GM12873 (cell line): ENCODE measurements at regions not wholly inside any gene's neighbourhood (a gene's known extent, or its start where the extent isn't known, plus 50 kb on each side); places are given as distances from the start of the nearest gene placed in this dataset.

Experiments
- TF ChIP-seq, protein P1 (sequence below): IDR thresholded peaks from 2 replicates; pipeline ENCODE4 v1.5.1; 2012; ENCODE audit warnings: low read depth, mild to moderate bottlenecking, moderate library complexity, low read length, control low read depth; ENCODE audit not compliant: insufficient read depth; ENCODE audit errors: missing control alignments

DNA sequence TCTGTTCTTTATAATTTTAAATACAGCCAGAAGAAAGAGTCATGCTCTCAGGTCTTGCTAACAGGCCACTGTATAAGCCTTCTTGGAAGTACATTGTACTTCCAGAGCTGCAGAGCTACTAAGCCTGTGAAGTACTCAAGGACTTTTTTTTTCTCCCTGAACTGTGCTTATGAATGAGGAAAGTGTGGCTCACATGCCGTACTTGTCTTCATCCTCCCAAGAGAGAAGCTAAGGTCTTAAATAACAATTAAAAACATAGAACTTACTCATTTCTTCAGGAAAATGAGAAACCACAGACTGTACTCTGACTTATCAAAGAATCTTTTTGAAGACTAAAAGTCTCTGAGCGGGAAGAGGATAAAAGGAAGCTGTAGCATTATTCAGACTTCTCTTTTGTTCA is 218.3 kb downstream of the HTR1B start:
- TF ChIP-seq, protein P1, sequence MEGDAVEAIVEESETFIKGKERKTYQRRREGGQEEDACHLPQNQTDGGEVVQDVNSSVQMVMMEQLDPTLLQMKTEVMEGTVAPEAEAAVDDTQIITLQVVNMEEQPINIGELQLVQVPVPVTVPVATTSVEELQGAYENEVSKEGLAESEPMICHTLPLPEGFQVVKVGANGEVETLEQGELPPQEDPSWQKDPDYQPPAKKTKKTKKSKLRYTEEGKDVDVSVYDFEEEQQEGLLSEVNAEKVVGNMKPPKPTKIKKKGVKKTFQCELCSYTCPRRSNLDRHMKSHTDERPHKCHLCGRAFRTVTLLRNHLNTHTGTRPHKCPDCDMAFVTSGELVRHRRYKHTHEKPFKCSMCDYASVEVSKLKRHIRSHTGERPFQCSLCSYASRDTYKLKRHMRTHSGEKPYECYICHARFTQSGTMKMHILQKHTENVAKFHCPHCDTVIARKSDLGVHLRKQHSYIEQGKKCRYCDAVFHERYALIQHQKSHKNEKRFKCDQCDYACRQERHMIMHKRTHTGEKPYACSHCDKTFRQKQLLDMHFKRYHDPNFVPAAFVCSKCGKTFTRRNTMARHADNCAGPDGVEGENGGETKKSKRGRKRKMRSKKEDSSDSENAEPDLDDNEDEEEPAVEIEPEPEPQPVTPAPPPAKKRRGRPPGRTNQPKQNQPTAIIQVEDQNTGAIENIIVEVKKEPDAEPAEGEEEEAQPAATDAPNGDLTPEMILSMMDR = no peak

DNA sequence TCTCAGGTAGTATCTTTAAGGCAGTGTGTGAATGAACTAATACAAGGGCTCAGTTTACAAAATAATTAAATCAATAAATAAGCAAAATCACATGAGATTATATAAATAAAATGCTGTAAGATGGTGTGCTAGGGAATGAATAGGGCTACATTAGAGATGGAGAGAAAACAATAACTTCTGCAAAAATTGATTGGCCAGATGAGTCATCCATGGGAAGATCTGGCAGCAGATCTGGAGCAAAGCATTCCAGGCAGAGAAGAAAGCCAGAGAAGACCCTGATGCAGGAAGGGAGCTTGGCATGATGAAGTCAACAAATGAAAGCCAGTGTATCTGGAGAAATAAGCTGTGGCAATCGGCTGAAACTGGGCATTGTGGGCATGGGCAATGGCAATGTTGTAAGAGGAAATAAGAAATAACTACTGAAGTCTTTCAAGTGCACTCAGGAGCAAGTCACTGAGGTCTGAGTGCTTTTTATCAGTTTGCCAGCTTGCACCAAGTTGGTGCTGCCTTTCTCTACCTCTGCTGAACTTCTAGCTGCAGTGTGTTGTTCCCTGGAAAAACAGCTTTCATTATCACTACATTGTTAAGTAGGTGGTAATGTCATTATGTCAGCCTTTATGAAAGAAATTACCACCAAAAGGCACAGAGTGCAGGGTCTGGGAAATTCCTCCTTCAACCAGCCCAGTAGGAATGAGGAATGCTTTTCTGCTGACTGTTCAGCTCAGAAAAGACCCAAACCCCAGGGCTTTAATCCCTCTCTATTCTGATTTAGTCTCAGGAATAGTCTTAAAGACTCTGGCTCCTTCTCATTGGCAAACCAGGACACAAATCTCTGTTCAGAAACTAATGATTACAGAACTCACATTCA is 231.6 kb downstream of the HTR1B start:
- TF ChIP-seq, protein P1 = no peak

DNA sequence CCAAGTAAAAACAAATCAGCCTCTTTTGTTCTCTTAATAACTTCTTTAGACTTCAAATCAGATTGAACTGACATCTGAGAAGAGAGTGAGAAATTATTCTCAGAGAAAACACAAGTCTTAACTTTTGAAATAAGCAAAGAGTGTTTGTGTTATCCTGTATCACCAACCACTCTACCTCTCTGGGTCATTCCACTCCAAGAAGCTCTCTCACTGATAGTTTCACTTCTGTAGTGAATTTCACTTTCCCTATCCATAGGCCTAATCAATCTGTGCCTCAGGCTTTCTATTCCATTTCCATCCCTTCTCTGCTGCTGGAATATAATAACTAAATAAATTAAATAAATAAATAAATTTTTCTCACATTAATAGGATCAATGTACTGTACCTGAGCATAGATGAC is 235.0 kb downstream of the HTR1B start:
- TF ChIP-seq, protein P1 = no peak

DNA sequence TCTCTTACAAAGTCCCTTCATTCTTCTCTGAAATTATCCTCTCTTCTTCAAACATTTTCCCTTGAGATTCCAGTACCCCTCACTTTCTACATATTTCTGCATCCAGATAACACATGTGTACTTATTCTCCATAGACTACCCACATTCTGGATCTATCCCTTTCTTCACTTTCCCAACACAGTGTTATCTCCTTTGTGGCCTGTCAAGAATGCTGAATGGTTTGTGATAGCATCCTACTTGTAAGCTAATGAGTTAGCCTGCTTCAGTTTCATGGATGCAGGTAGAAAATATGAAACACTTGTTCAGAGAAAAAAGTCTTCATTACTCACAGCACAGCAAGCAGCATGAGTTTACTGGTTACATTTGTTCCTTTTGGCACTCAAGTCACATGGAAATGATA is 245.4 kb downstream of the HTR1B start:
- TF ChIP-seq, protein P1 = no peak

DNA sequence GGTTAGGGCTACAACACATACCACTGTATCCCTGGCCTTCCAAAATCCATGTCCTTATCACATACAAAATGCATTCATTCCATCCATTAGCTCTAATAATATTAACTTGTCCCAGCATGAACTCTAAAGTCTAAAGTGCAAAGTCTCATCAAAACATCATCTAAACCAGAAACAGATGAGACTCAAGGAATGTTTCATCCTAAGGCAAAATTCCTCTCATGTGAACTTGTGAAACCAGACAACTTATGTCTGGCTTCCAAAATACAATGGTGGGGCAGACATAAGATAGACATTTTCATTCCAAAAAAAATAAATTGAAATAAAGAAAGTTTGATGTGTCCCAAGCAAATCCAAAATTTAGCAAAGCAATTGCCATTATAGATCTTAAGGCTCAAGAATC is 257.4 kb downstream of the HTR1B start:
- TF ChIP-seq, protein P1 = no peak

DNA sequence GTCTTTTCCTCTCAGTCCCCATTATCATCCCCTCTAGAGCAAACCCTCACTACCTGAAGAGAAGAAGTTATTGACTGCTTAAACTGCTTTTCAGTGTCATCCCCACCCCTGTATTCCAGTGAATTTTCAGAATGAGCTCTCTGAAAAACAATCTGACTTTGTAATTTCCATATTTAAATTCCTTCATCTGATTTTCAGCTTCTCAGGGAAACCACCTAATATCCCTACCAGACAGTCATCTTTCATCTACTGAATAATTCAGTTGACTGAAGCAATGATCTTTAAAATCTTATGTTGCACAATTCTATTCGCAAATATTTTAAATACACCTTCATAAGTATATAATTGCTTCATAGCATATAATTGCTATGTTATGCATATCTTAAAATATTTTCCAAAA is 258.7 kb downstream of the HTR1B start:
- TF ChIP-seq, protein P1 = no peak

DNA sequence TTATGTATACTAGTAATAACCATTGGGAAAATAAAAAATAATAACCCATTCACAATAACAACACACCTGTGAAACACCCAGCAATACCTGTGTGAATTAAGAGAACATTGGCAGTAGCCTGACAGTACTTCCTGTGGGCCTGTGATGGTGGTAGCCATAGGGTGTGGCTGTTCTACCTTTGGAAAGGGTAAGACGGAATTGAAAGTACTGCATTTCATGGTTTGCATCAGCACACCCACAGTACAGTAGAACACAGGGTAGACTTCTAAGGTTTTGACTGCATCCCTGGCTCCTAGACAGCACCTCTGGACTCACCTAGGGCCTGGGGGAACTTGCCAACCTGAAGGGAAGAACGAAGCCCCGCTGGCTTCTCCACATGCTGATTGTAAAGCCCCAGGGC is 279.8 kb downstream of the HTR1B start:
- TF ChIP-seq, protein P1 = no peak
